OCI-LY7 (cell line): ENCODE measurements at regions not wholly inside any gene's neighbourhood (a gene's known extent, or its start where the extent isn't known, plus 50 kb on each side); places are given as distances from the start of the nearest gene placed in this dataset.
A peak's percentile ranks its signal among the peaks of the same experiment; 100 is the strongest.

Experiments
- BruUV-seq: library from RNA; stranded (reverse); fragments of 400-500 nt; replicated peaks from 2 replicates; lab custom pipeline; 2021; lab: Mats Ljungman, UMichigan
- CTCF ChIA-PET: fragments of 300-600 bp; sonication (Branson Sonifier 250); formaldehyde crosslinking; loops from one replicate; lab custom pipeline; 2022; ENCODE audit warnings: antibody characterized with exemption; ENCODE audit not compliant: unreplicated experiment; lab: Charles Lee
- POLR2A ChIA-PET: fragments of 300-600 bp; sonication (Branson Sonifier 250); formaldehyde crosslinking; loops from one replicate; lab custom pipeline; 2022; ENCODE audit warnings: antibody characterized with exemption; lab: Charles Lee
- DNase-seq: peaks from one replicate; pipeline ENCODE4 v3.0.0-alpha.2; 2015; ENCODE audit warnings: low spot score
- H2AFZ ChIP-seq: fragments of 200-600 bp; sonication (generic), shearing (Covaris generic); 2 replicates; pipeline ENCODE4 v1.6.1; 2014; ENCODE audit warnings: mild to moderate bottlenecking, antibody characterized with exemption, low read length, moderate library complexity
- H3K27ac ChIP-seq: fragments of 200-600 bp; sonication (generic); 2 replicates; pipeline ENCODE4 v1.5.1; 2014; ENCODE audit warnings: mixed run types, low read depth, mild to moderate bottlenecking, moderate library complexity, low read length, inconsistent platforms; ENCODE audit not compliant: poor library complexity, severe bottlenecking
- H3K36me3 ChIP-seq: fragments of 200-600 bp; sonication (generic); 2 replicates; pipeline ENCODE4 v1.6.1; 2014; ENCODE audit warnings: mild to moderate bottlenecking, antibody characterized with exemption, low read length, moderate library complexity, mixed read lengths; ENCODE audit not compliant: insufficient read depth
- H3K4me1 ChIP-seq: fragments of 200-600 bp; sonication (generic); 2 replicates; pipeline ENCODE4 v1.5.1; 2014; ENCODE audit warnings: mild to moderate bottlenecking, low read length; ENCODE audit not compliant: insufficient read depth, poor library complexity, severe bottlenecking
- H3K4me2 ChIP-seq: fragments of 200-600 bp; sonication (generic); 2 replicates; pipeline ENCODE4 v1.6.1; 2014; ENCODE audit warnings: mild to moderate bottlenecking, low read length
- H3K4me3 ChIP-seq: fragments of 200-600 bp; sonication (generic); 2 replicates; pipeline ENCODE4 v1.5.1; 2014; ENCODE audit warnings: mild to moderate bottlenecking, low read depth, low read length; ENCODE audit not compliant: poor library complexity, severe bottlenecking
- H3K79me2 ChIP-seq: fragments of 200-600 bp; sonication (generic); 2 replicates; pipeline ENCODE4 v1.6.1; 2016; ENCODE audit warnings: low read depth, mild to moderate bottlenecking, low read length, moderate library complexity, mixed read lengths; ENCODE audit not compliant: insufficient read depth
- H3K9me2 ChIP-seq: fragments of 200-600 bp; sonication (generic); 2 replicates; pipeline ENCODE4 v1.6.1; 2016; ENCODE audit warnings: mild to moderate bottlenecking, low read length, mixed read lengths; ENCODE audit not compliant: insufficient read depth
- H3K9me3 ChIP-seq: fragments of 200-600 bp; sonication (generic); 2 replicates; pipeline ENCODE4 v1.6.1; 2014; ENCODE audit warnings: mild to moderate bottlenecking, mixed run types, low read length, mixed read lengths
- H4K20me1 ChIP-seq: fragments of 200-600 bp; sonication (generic); 2 replicates; pipeline ENCODE4 v1.6.1; 2014; ENCODE audit warnings: mild to moderate bottlenecking, antibody characterized with exemption, low read length, moderate library complexity, mixed read lengths; ENCODE audit not compliant: insufficient read depth
- EZH2phosphoT487 ChIP-seq: fragments of 200-600 bp; sonication (generic); IDR thresholded peaks from 2 replicates; pipeline ENCODE4 v1.6.1; 2018; ENCODE audit warnings: low read depth, borderline replicate concordance, mild to moderate bottlenecking, mixed run types, antibody characterized with exemption, low read length, moderate library complexity, mixed read lengths
- intact Hi-C: fragments of 100-400 bp; cut with micrococcal nuclease; formaldehyde crosslinking; loops from one replicate; pipeline ENCODE4 v1.10.0; 2022; ENCODE audit not compliant: unreplicated experiment
- TF ChIP-seq, protein P1 (sequence below): fragments of 200-600 bp; sonication (generic); conservative IDR thresholded peaks from 2 replicates; pipeline ENCODE4 v1.5.1; 2014; ENCODE audit warnings: mild to moderate bottlenecking, antibody characterized with exemption, low read length, moderate library complexity, mixed read lengths

DNA sequence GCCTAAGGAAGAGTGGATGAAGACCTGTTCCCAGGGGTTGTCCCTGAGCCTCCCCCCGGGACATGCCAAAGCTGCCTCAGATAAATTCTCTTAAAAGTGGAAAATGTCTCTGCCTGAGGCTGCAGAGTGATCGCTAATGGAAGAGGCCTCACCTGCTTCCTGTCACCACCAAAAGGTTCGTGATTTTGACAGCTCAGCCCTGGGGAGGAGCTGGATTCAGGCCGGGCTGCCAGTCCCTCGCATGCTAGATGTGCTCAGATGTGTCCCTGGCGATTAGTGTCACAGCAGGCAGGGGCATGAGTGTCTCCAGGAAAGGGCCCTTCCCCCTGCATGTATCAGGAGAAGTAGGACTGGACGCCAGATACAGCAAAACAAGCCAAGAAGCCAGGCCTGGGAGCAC lies 626.5 kb downstream of the UQCRFS1 start:
- H2AFZ ChIP-seq: no peak overlapping the region
- intact Hi-C loops: no loop called here
- H3K4me3 ChIP-seq: no peak overlapping the region
- ChIA-PET POLR2A (interaction anchor here (1.9 kb wide), 1 partner anchor 10 kb away, joined by 5 read pairs; no protein-coding TSS in a partner anchor), CTCF (interaction anchor here (1.0 kb wide), 1 partner anchor 9 kb away, joined by 3 read pairs; no protein-coding TSS in a partner anchor)
- no peaks in the 10 kb centered on the region for H3K79me2 ChIP-seq
- no TSS peak for BruUV-seq
- TF ChIP-seq, protein P1, sequence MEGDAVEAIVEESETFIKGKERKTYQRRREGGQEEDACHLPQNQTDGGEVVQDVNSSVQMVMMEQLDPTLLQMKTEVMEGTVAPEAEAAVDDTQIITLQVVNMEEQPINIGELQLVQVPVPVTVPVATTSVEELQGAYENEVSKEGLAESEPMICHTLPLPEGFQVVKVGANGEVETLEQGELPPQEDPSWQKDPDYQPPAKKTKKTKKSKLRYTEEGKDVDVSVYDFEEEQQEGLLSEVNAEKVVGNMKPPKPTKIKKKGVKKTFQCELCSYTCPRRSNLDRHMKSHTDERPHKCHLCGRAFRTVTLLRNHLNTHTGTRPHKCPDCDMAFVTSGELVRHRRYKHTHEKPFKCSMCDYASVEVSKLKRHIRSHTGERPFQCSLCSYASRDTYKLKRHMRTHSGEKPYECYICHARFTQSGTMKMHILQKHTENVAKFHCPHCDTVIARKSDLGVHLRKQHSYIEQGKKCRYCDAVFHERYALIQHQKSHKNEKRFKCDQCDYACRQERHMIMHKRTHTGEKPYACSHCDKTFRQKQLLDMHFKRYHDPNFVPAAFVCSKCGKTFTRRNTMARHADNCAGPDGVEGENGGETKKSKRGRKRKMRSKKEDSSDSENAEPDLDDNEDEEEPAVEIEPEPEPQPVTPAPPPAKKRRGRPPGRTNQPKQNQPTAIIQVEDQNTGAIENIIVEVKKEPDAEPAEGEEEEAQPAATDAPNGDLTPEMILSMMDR: no peak
- no peak for TF ChIP-seq EZH2phosphoT487
- H4K20me1 ChIP-seq: no peaks in the 10 kb centered on the region
- H3K36me3 ChIP-seq: no peaks in the 10 kb centered on the region
- DNase-seq: no peak
- no peak overlapping the region for H3K27ac ChIP-seq
- H3K9me2 ChIP-seq: no peaks in the 10 kb centered on the region
- H3K4me2 ChIP-seq: peak overlapping the region; percentile 10; the same call in 1 of the 2 replicates
- peaks cover 66% of the 10 kb centered on the region for H3K4me1 ChIP-seq
- H3K9me3 ChIP-seq: no peaks in the 10 kb centered on the region

DNA sequence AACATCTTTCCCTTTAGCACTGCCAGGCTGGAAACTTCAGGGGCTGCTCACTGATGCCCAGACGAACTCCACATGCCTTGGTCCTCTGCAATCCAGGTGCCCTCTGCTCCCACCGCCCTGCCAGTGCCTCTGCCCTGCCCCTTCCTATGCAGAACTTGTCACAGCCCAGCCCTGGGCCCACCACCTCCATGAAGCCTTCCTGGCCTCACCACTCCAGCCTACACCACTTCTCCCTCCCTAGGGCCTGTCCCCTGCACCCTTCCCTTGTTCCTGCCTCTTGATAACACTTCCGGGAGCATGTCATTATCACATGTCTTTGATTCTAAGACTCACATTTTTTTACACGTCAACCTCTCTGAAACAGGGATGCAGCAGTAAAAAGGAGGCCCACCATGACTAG lies 627.2 kb downstream of the UQCRFS1 start:
- intact Hi-C loops: no loop called here
- Histone ChIP-seq H2AFZ (no peak overlapping the region), H3K4me1 (peaks cover 59% of the 10 kb centered on the region), H3K4me2 (peak overlapping the region; percentile 10; the same call in 1 of the 2 replicates), H3K27ac (no peak overlapping the region), H3K36me3 (no peaks in the 10 kb centered on the region), H3K79me2 (no peaks in the 10 kb centered on the region), H4K20me1 (no peaks in the 10 kb centered on the region), H3K9me2 (no peaks in the 10 kb centered on the region), H3K9me3 (no peaks in the 10 kb centered on the region), H3K4me3 (no peak overlapping the region)
- CTCF ChIA-PET: interaction anchor here (1.0 kb wide), 1 partner anchor 8 kb away, joined by 3 read pairs; no protein-coding TSS in a partner anchor
- POLR2A ChIA-PET: interaction anchor here (1.9 kb wide), 1 partner anchor 10 kb away, joined by 5 read pairs; no protein-coding TSS in a partner anchor
- BruUV-seq: no TSS peak
- TF ChIP-seq, protein P1: no peak
- TF ChIP-seq EZH2phosphoT487: no peak
- DNase-seq: no peak

DNA sequence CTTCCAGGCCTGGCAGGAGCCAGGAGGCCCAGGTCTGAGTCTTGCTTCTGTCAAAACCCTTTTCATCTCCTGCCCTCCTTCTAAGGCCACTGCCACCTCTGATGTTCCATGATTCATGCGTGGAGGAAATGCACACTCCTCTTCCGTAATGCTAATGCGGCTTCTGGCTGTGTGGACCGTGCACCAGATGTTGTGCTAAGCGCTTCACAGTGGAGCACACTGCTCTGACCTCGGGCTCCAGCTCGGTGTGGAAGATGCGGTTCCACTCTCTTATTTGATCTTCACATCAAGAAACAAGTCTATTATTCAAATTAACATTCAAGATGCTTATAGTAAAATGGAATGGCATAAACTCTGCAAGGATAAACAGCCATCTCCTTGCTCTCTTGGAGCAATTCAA lies 629.2 kb downstream of the UQCRFS1 start:
- CTCF ChIA-PET: no interaction called here
- no peak for DNase-seq
- Histone ChIP-seq H3K36me3 (no peaks in the 10 kb centered on the region), H3K4me2 (no peak overlapping the region), H3K9me2 (no peaks in the 10 kb centered on the region), H3K27ac (no peak overlapping the region), H2AFZ (no peak overlapping the region), H3K9me3 (no peaks in the 10 kb centered on the region), H3K4me1 (peaks cover 38% of the 10 kb centered on the region), H4K20me1 (no peaks in the 10 kb centered on the region), H3K4me3 (no peak overlapping the region), H3K79me2 (no peaks in the 10 kb centered on the region)
- POLR2A ChIA-PET: no interaction called here
- BruUV-seq: no TSS peak
- TF ChIP-seq, protein P1: no peak
- TF ChIP-seq EZH2phosphoT487: no peak
- intact Hi-C loops: no loop called here
